GM18858 (cell line): ENCODE measurements at regions not wholly inside any gene's neighbourhood (a gene's known extent, or its start where the extent isn't known, plus 50 kb on each side); places are given as distances from the start of the nearest gene placed in this dataset.

Experiments
- ATAC-seq: cut with Tn5 transposase; IDR thresholded peaks from one replicate; pipeline ENCODE4 v1.9.1; 2021; ENCODE audit not compliant: unreplicated experiment

DNA sequence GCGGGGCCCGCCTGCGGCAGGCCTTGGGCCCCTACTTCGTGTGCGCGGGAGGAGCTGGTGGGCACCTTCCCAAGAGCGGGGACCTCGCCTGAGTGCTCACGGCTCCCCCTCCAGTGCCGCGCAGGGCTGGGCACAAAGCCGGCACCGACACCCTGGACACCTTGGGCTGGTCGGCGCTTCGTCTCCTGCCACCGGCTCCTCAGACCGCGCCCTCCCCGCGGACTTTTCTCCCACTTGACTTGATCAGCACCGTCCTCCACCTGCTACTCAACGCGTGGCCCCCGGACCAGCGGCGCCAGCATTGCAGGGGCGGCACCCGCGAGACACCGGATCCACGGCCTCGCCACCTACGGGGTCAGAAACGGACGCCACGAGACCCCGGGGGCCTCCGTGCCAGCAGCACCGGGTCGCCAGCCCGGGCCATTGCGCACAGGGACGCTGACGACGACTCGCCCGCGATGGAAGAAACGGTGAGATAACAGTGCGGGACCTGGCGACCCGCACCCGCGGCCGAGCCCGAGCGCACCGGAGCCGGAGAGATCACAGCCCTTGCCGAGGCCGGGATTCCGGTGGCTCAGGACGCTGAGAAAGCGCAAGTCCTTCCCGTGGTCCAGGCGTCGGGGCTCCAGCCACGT lies 154.2 kb downstream of the DLL1 start:
- no peak for ATAC-seq

DNA sequence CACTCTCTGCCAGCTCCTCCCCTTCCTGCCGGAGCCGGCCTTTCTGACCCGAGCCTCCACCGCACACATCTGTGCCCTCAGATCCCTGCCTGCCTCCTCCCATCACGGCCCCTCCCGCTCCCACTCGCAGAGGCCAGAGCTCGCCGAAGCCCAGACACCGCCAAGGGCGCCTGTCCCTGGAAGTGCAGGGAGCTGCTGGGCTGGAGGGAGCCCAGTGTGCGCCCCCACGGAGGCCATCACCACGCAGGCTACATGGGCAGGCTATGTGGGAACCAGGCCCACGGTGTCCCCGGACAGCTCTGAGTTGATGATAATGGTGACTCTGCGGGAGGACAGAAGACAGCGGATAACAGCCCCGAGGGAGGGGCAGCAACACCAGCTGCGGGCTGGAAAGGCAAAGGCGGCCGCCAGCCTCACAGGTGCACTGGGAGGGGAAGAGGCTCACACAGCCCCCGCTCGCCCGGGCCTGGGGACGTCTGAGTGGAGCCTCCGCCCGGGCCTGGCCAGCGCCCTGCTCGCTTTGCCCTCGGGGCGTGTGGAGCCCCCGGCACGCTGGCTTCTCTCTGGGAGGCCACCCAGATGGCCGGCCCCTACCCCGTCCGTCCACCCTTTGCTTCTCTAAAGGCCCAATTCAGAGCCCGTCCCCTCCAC lies 154.9 kb downstream of the DLL1 start:
- no peak for ATAC-seq

DNA sequence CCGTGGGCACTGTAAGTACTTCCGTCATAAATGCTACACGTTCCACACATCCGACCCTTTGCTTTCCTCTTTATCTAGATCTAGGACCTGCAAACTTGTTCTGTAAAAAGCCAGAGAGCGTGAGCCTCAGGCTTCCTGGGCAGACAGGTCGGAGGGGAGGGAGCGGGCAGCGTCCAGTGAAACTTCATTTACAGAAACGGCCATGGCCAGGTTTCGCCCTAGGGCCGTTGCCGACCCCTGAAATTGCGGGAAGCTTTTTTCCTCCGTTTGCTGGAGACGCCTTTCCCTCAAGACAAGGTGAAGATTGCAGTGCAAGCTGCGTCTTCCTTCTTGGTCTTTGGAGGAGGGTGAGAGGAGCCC lies 155.4 kb downstream of the DLL1 start:
- ATAC-seq: no peak

DNA sequence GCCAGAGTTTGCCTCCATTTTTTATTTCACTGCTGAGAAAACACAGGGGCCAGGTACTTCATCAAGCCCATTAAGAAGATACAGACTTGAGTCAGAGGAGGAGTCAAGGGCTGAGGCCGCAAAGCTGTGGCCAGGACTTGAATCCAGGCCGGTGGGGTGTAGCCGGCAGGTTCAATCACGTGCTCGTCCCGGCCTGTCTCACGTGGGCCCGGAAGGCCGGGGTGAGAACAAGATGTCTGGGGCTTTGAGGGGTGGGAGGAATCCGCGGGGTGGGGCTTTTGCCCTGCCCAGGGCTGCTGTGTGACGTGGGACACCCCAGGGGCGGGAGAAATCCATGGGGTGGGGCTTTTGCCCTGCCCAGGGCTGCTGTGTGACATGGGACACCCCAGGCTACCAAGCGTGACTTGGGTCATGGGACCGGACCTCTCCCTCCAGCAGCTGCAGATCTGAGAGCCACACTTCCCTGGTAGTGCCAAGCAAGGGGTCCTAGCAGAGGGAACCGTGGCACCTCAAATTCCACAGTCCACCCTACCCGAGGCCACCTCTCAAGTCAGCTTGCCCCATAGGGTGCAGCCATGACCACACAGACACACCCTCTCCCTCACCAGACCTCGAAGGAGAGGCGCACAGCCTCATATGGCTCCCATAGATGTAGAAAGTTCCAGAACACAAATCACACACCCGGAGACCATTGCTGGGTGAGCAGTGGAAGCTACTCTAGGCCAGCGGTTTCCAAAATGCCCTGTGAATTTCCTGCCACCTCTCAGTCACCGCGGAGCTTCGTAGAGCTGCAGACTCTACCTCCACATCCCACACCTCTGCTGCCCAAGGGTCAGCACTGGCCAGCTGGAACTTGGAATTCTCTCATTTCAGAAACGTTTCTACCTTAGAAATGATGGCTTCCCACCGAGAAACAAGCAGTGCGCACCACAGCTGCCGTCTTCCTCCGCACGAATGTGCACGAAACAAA lies 156.1 kb downstream of the DLL1 start:
- ATAC-seq: no peak

DNA sequence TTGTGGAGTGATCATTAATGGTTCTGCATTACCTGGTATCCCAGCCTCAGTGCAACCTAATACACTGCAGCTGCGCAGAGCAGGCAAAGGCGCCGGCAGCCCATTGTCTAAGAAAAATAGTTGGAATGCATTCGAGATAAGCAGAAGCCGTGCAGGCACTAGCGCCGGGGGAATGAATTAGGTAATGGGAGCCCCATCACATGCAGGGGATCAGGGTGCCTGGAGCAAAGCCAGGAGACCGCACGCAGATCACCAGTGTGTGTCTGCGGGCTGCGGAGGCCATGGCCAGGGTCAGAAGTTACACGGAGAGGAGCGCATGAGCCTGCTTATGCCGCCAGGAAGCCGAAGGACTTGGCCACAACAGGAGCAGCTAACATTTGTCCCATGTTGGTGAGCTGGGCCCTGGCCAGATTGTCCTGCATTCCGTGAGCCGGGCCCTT lies 156.8 kb downstream of the DLL1 start:
- no peak for ATAC-seq

DNA sequence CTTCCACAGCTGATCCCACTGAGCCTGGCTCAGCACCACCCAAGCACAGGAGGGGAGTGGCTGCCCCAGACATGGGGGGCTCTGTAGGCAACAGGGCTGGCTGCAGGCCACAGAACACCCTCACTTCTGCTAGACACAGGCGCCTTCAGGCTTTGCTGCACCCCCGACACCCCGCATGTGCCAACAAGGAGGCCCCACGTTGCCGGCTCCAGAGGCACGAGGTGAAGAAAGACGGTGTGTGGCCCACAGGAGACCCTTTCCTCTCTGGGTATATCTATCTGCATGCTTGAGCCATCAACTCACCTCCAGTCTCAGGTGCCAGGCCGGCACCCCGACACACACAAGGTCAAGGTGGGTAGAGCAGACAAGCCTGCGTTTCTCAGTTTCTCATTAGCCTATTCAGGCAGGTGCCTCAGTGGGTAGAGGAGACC lies 158.3 kb downstream of the DLL1 start:
- no peak for ATAC-seq

DNA sequence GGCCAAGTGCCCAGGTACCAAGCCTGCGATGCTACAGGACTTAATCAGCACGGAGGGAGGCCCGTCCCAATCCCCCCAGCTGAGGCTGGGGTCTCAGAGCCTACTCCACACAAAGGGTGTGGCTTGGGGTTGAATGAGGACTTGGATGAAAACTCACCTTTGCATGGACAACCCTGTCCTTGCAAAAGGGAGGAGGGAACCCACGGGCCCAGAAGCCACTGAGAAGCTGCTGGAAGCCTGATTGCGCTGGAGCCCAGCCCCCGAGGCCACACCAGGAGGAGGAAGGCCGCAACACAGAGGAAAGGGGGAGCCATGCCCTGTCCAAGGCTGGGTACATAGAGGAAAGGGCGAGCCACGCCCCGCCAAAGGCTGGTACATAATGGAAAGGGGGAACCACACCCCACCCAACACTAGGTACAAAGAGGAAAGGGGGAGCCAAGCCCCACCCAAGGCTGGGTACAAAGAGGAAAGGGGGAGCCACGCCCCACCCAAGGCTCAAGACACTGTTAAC lies 158.8 kb downstream of the DLL1 start:
- ATAC-seq: no peak

DNA sequence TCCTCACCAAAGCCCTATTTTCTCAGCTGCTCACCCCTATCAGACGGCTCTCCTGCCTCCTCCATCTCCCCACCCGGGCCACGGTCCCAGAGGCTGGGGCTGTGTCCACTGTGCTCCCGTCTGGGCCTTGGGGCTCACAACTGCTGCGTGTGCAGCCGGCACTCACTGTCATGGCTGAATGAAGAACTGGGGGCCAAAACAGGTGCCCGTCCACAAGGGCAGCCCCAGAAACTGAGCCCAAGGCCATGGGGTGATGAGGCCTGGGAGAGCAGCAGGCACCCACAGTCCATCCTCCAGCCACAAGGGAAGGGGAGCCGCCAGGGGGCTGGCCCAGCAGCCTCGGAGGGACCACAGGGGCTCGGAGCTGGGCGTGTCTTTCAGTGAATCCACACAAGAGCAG lies 159.5 kb downstream of the DLL1 start:
- no peak for ATAC-seq

DNA sequence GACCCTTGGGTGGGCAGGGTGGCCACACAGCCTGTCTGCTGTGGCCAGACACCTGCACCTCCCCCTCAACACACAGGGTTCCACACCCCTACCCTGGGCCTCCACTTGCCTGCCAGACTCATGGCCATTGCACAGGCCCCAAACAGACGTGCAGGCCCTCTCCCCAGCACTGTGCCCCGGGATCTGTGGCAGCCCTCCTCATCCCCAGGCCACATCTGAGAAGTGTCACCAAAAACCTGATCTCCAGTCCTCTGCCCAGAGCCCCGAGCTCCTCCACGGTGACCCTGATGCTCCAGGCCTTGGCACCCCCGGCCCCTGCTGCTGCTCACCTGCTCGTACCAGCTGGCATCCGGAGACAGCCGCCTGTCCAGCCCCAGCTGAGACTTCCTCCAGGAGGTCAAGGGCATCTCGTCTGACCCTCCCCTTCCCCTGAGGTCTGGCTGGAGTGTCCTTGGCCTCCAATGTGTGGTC lies 160.1 kb downstream of the DLL1 start:
- ATAC-seq: no peak

DNA sequence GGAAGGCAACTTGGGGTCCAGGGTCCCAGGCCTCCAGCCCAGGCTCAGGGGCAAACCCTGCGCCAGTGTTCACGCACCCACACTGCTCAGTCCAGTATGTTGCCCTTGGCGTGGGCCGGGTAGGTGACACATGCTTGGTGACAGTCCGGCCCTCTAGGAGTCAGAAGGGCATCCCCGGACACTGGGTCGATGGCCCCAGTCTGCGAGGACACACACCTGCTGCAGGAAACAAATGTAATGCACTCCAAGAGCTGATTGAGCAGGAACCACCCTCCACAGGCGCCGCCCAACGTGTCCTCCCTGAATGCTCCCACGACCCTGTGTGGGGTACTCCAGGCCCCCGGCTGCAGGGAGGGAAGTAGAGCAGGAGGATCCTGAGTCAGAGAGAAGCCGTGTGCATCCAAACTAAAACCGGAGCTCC lies 160.7 kb downstream of the DLL1 start:
- ATAC-seq: no peak

DNA sequence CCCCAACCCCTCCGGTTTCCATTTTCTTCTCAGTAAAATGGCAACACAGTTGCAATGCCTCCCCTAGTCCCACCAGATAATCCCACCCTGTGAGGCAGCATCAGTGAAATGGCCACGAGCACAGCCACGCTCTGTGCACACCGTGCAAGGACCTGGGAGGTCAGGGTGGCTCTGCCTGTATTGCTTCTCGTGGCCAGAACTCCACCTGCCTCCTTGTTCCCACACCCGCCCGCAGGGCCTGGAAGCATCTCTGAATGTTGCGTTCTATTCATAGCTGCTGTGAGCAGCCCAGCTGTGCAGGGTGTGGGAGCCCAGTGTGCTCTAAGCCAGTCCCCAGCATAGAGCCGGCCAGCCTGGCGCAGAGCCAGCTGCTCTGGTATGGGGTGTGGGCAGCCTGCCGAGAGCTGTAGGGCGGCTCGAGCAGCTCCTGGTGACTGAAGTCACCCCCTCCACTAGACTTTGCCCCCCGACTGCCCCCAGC lies 161.1 kb downstream of the DLL1 start:
- no peak for ATAC-seq

DNA sequence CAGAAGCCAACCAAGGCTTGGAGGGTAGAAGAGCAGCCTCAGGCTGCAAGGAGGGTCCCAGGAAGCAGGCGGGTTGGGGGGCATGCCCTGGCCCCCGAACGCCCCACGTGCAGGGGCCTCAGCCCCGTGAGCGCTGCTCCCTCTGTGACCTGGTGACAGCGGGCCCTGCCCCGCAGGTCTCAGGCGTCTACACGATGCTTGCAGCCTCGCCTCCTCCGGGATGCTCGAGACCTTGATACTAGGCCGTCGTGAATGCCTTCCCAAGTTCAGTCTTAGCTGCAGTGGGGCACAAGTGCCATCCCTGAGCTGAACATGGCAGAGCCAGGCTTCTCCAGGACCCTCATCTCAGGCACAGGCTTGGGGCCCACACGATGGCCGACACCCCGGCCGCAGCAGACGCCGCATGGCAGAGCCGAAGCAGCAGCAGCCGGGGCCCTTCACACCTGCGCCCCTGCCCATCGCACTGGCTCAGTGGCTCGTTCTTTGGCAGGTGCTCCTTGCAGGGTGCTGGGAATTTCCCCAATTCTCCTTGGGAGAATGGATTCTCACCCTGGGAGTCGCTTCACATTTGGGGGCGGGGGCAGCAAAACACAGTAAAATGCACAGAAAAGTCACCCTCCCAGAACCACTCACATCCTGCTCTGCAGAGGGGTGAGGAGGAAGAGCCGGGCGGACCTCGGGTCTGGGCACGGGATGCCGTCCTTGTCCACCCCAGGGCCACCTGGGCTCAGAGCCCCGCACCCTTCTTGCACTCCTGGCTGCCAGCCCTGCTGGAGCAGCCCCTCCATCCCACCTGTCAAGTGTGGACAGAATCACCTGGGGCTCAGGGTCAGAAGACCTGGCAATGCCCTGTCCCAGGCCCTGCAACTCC lies 161.8 kb downstream of the DLL1 start:
- no peak for ATAC-seq

DNA sequence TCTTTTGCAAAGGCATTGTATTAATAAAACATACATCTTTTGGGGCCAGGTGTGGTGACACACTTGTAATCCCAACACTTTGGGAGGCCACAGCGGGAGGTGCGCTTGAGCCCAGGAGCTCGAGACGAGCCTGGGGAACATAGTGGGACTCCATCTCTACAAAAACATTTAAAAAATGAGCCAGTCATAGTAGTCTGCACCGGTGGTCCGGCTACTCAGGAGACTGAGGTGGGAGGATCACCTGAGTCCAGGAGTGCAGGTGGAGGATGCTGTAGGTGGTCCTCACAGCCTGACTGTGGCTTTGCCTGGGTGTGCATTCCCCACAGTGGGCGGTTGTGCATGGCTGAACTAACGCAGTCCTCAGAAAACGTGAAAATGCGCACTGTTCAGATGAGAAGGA lies 162.5 kb downstream of the DLL1 start:
- ATAC-seq: no peak

DNA sequence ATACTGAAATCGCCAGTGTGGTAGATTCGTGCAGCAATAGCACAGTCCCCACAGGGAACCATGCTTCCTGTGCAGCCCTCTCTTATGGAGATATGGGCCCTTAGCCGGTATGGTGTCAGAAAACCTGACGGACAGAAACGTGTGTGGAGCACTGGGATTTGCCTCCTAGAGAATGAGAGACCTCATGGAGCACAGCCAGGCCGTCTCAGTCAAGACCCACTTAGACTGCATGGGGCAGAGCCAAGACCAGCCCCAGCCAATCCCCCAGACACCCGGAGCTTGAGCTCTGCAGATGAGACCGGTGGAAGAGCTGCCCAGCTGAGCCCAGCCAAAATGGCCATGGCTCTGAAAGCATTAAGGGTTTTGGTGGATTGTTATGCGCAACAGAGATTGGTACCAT lies 163.7 kb downstream of the DLL1 start:
- ATAC-seq: no peak

DNA sequence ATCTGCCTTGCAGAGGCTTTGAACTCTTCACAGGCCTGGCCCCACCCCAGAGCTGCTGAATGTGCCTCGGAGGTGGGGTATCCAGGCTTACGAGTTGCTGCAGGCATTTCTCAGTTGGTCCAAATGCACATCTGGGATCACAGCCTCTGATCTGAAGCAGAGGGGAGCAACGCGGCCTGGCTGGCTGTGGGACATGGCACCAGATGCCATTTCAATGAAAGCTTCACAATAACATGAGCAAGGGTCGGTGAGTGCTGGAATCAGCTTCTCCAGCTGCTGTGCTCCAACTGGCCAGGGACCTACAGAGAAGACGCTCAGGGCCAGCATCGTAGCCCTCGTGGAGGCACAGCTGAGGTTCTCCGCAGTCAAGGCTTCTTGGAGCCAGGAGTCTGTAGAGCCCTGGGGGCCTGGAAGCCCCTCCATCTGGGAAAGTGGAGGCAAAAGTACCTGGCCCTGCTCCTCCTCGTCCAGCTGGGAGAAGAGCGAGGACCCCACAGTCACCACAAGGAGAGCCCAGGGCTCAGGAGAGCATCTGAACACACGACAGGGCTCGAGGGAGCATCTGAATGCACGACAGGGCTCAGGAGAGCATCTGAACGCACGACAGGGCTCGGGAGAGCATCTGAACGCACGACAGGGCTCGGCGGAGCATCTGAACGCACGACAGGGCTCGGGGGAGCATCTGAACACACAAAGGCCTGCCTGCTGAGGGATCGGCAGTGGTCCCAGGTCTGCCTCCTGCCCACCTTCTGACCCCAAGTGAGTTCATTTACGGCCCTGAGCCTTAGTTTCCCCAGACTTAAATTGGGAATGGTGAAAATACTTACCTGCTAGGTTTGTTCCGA lies 165.2 kb downstream of the DLL1 start:
- no peak for ATAC-seq

DNA sequence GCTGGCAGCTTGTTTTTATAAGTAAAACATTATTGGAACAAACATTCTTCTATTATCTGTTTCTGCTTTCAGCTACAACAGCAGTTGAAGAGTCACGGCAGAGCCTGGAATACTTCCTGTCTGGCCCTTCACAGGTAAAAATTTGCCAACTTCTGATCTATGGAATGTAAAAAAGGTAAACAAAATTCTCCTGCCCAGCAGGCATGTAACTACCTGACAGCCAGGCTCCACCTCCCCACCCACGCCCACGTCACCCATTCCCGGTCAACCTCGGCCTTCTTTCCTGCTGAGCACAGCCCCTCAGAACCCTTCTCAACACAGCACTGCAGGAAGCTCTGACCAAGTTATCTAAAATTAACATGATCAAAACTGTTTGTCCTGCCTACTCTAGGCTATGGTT lies 166.0 kb downstream of the DLL1 start:
- ATAC-seq: no peak

DNA sequence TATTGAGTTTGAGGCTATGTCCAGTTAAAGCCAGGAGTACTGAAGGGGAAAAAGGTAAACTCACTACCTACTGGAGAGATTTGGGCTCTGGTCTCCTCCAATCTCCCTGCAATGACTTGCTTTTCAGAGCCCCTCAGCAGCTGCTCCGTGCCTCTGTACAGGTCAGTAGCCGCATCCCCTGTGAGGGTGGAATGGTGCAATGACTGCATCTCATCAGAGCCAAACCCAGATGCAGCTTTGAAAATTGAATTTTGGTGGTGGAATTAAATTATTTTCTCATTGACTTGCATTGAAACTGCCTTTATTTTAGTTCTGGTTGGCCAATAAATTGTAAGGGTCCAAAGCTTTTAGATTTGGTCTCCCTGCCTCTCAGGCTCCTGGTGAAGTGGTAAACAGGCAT lies 166.7 kb downstream of the DLL1 start:
- ATAC-seq: no peak

DNA sequence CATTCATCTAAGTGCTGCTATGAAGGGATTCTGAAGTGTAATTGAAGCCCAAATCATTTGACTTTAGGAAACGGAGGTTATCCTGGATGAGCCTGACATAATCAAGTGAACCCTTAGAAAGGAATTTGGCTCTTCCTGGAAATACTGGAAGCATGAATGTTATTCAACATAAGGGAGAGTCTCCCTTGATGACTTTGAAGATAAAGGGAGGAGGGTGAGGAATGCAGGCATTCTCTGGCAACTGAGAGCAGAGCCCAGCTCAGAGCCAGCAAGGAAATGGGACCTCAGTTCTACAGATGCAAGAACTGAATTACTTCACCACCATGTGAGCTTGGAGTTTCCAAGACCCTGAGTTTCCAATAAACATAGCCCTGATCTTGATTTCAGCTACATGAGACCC lies 168.2 kb downstream of the DLL1 start:
- no peak for ATAC-seq

DNA sequence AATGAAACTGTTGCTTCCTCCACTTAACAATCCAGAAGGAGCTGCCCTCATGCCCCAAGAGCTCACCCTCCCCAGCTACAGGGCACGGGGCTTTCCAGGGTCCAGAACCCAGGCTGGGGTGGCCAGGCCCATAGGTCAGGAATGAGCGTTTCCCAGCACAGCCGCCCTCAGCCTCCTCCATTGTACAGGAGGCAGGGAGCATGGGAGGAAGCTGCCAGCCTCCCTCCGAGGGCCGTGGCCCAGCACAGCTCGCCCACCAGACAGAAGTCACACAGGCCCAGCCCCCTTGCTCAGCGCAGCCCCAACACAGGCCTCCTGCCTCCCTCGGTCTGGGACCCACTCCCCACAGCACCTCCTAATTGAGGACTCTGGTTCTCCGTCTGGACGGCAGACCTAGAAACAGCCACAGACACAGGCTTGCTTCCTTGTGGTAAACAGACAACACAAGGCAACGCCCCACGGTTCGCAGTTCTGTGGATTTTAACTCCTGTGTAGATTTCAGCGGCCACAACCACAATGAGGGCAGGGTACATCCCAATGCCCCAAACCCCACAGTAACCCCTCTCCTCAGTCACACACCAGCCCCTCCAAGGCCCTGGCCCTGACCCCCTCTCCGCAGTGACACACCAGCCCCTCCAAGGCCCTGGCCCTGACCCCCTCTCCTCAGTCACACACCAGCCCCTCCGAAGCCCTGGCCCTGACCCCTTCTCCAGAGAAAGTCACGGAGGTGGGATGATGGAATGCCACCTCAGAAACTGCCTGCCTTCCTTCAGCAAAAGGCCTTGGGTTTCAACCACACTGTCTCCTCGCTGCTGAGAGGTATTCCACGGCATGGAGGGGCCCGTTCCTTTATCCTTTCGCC lies 173.5 kb downstream of the DLL1 start:
- no peak for ATAC-seq
